Neural cell (in vitro differentiated cells): ENCODE measurements at regions not wholly inside any gene's neighbourhood (a gene's known extent, or its start where the extent isn't known, plus 50 kb on each side); places are given as distances from the start of the nearest gene placed in this dataset.

Source experiments
- H2AFZ ChIP-seq: fragments of 200-600, 300-800 bp; sonication (generic), shearing (Covaris generic); 2 replicates; pipeline ENCODE4 v1.6.0; 2014; ENCODE audit warnings: low read depth, mild to moderate bottlenecking, antibody characterized with exemption, low read length, moderate library complexity
- H3F3A ChIP-seq: fragments of 200-600 bp; shearing (Covaris generic); 2 replicates; pipeline ENCODE4 v1.6.1; 2016; ENCODE audit warnings: mild to moderate bottlenecking, moderate library complexity, mixed read lengths, antibody characterized with exemption, low read length; ENCODE audit not compliant: insufficient read depth, poor library complexity, severe bottlenecking
- H3K27ac ChIP-seq: fragments of 200-600, 300-800 bp; sonication (generic), shearing (Covaris generic); 2 replicates; pipeline ENCODE4 v1.5.1; 2014; ENCODE audit warnings: mild to moderate bottlenecking, low read length, moderate library complexity
- H3K27me3 ChIP-seq: fragments of 300-800, 200-600 bp; sonication (generic), shearing (Covaris generic); 2 replicates; pipeline ENCODE4 v1.6.0; 2014; ENCODE audit warnings: mild to moderate bottlenecking, low read depth, low read length, moderate library complexity; ENCODE audit not compliant: insufficient read depth
- H3K36me3 ChIP-seq: fragments of 300-800, 200-600 bp; sonication (generic), shearing (Covaris generic); 2 replicates; pipeline ENCODE4 v1.5.1; 2014; ENCODE audit warnings: mild to moderate bottlenecking, antibody characterized with exemption, low read length, moderate library complexity; ENCODE audit not compliant: insufficient read depth
- H3K4me2 ChIP-seq: fragments of 300-800, 200-600 bp; sonication (generic), shearing (Covaris generic); 2 replicates; pipeline ENCODE4 v1.6.0; 2014; ENCODE audit warnings: mild to moderate bottlenecking, low read length
- H3K4me3 ChIP-seq: fragments of 300-800, 200-600 bp; sonication (generic), shearing (Covaris generic); 2 replicates; pipeline ENCODE4 v1.5.1; 2014; ENCODE audit warnings: mild to moderate bottlenecking, low read length, moderate library complexity
- H3K79me2 ChIP-seq: fragments of 200-600 bp; shearing (Covaris generic); replicated peaks from 2 replicates; pipeline ENCODE4 v1.6.0; 2014; ENCODE audit warnings: mild to moderate bottlenecking, low read length, moderate library complexity; ENCODE audit not compliant: insufficient read depth
- H3K9ac ChIP-seq: fragments of 300-800, 200-600 bp; sonication (generic), shearing (Covaris generic); 2 replicates; pipeline ENCODE4 v1.6.1; 2016; ENCODE audit warnings: mild to moderate bottlenecking, low read length, mixed read lengths
- H3K9me2 ChIP-seq: fragments of 200-600 bp; shearing (Covaris generic); 2 replicates; pipeline ENCODE4 v1.6.1; 2016; ENCODE audit warnings: mild to moderate bottlenecking, low read length, mixed read lengths; ENCODE audit not compliant: insufficient read depth
- H3K9me3 ChIP-seq: fragments of 200-600, 300-800 bp; sonication (generic), shearing (Covaris generic); 2 replicates; pipeline ENCODE4 v1.6.1; 2016; ENCODE audit warnings: mild to moderate bottlenecking, mixed run types, low read length, moderate library complexity, mixed read lengths
- H4K20me1 ChIP-seq: fragments of 200-600 bp; shearing (Covaris generic); 2 replicates; pipeline ENCODE4 v1.6.1; 2016; ENCODE audit warnings: mild to moderate bottlenecking, mixed run types; ENCODE audit not compliant: insufficient read depth
- CTCF ChIP-seq: fragments of 450-650 bp; IDR thresholded peaks from 2 replicates; pipeline ENCODE4 v1.5.1; 2014; ENCODE audit warnings: antibody characterized with exemption, mild to moderate bottlenecking, moderate library complexity; ENCODE audit not compliant: poor library complexity, severe bottlenecking
- MXI1 ChIP-seq: fragments of 450-650 bp; conservative IDR thresholded peaks from 2 replicates; pipeline ENCODE4 v1.6.1; 2014; ENCODE audit warnings: antibody characterized with exemption, mild to moderate bottlenecking; ENCODE audit not compliant: poor library complexity, severe bottlenecking
- RAD21 ChIP-seq: fragments of 450-650 bp; conservative IDR thresholded peaks from 2 replicates; pipeline ENCODE4 v1.6.1; 2014; ENCODE audit warnings: antibody characterized with exemption, mild to moderate bottlenecking, moderate library complexity
- TF ChIP-seq, protein P1 (sequence below): IDR thresholded peaks from 2 replicates; pipeline ENCODE4 v1.6.1; 2012; ENCODE audit warnings: borderline replicate concordance

GRCh38 chr4:141465171-141465570 lies 171.2 kb upstream of the IL15 start:
- no peaks in the 10 kb centered on the region for H3F3A ChIP-seq
- TF ChIP-seq CTCF, result no peak
- H4K20me1 ChIP-seq, result no peaks in the 10 kb centered on the region
- no peak overlapping the region for H3K4me2 ChIP-seq
- H3K36me3 ChIP-seq, result no peaks in the 10 kb centered on the region
- no peaks in the 10 kb centered on the region for H3K27me3 ChIP-seq
- H3K79me2 ChIP-seq, result no peaks in the 10 kb centered on the region
- no peak overlapping the region for H2AFZ ChIP-seq
- no peak overlapping the region for H3K27ac ChIP-seq
- H3K9me3 ChIP-seq, result no peaks in the 10 kb centered on the region
- no peaks in the 10 kb centered on the region for H3K9me2 ChIP-seq
- no peak overlapping the region for H3K9ac ChIP-seq
- no peak overlapping the region for H3K4me3 ChIP-seq

GRCh38 chr4:141467225-141467624 lies 169.2 kb upstream of the IL15 start:
- H3K9me2 ChIP-seq, result no peaks in the 10 kb centered on the region
- H4K20me1 ChIP-seq, result no peaks in the 10 kb centered on the region
- H3K9me3 ChIP-seq, result no peaks in the 10 kb centered on the region
- no peak overlapping the region for H3K27ac ChIP-seq
- no peak overlapping the region for H2AFZ ChIP-seq
- no peak overlapping the region for H3K4me3 ChIP-seq
- H3K79me2 ChIP-seq, result no peaks in the 10 kb centered on the region
- H3F3A ChIP-seq, result no peaks in the 10 kb centered on the region
- no peak for TF ChIP-seq RAD21
- TF ChIP-seq, protein P1, sequence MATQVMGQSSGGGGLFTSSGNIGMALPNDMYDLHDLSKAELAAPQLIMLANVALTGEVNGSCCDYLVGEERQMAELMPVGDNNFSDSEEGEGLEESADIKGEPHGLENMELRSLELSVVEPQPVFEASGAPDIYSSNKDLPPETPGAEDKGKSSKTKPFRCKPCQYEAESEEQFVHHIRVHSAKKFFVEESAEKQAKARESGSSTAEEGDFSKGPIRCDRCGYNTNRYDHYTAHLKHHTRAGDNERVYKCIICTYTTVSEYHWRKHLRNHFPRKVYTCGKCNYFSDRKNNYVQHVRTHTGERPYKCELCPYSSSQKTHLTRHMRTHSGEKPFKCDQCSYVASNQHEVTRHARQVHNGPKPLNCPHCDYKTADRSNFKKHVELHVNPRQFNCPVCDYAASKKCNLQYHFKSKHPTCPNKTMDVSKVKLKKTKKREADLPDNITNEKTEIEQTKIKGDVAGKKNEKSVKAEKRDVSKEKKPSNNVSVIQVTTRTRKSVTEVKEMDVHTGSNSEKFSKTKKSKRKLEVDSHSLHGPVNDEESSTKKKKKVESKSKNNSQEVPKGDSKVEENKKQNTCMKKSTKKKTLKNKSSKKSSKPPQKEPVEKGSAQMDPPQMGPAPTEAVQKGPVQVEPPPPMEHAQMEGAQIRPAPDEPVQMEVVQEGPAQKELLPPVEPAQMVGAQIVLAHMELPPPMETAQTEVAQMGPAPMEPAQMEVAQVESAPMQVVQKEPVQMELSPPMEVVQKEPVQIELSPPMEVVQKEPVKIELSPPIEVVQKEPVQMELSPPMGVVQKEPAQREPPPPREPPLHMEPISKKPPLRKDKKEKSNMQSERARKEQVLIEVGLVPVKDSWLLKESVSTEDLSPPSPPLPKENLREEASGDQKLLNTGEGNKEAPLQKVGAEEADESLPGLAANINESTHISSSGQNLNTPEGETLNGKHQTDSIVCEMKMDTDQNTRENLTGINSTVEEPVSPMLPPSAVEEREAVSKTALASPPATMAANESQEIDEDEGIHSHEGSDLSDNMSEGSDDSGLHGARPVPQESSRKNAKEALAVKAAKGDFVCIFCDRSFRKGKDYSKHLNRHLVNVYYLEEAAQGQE, result no peak
- TF ChIP-seq MXI1, result no peak
- H3K9ac ChIP-seq, result no peak overlapping the region
- no peak overlapping the region for H3K4me2 ChIP-seq
- H3K27me3 ChIP-seq, result no peaks in the 10 kb centered on the region
- no peaks in the 10 kb centered on the region for H3K36me3 ChIP-seq

- TF ChIP-seq CTCF, result no peak
- no peak overlapping the region for H3K9ac ChIP-seq
- H4K20me1 ChIP-seq, result no peaks in the 10 kb centered on the region
- H3K9me2 ChIP-seq, result no peaks in the 10 kb centered on the region
- no peaks in the 10 kb centered on the region for H3K79me2 ChIP-seq
- no peaks in the 10 kb centered on the region for H3K36me3 ChIP-seq
- no peaks in the 10 kb centered on the region for H3K9me3 ChIP-seq
- no peak overlapping the region for H3K4me2 ChIP-seq
- H3K4me3 ChIP-seq, result no peak overlapping the region
- H3K27me3 ChIP-seq, result no peaks in the 10 kb centered on the region
- no peak overlapping the region for H3K27ac ChIP-seq
- H2AFZ ChIP-seq, result no peak overlapping the region
- H3F3A ChIP-seq, result no peaks in the 10 kb centered on the region
These were observed 167.0 kb upstream of the IL15 start for GRCh38 chr4:141469392-141469791.
